ENCODE measurements at regions not wholly inside any gene's neighbourhood (a gene's known extent, or its start where the extent isn't known, plus 50 kb on each side); places are given as distances from the start of the nearest gene placed in this dataset.

DNA sequence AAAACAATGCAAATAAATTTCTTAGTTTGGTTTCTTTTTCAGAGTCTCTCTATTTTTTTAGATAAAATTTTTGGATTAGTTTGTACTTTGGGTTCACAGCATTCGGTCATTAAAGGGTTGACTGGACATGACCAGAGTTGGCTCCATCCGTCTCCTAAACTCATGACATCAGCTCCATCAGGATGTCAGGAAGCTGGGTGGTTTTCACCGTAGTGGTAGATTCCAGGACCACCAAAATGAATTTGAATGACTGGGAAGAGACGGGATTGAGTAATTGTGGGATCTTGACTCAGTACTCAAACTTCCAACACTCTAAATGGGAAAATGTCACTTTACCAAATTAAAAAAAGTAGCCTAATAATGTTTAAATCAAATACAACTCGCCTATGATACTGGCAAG, 279.2 kb upstream of the DUSP10 start:
- TF ChIP-seq POLR2A (IDR thresholded peaks at IDR 0.05; ENCODE audit: low read length), result no peak
- TF ChIP-seq GATA1 (IDR thresholded peaks at IDR 0.05; ENCODE audit: low read depth, low read length), result no peak
